Muscle of leg (tissue), 3 donors: ENCODE measurements at regions not wholly inside any gene's neighbourhood (a gene's known extent, or its start where the extent isn't known, plus 50 kb on each side); places are given as distances from the start of the nearest gene placed in this dataset.
"Not testable (repeated sequence)": the region's sequence is repeated elsewhere in the genome, so short reads cannot be mapped to it uniquely, and the experiment has no call there.

Source experiments
- DNase-seq: peaks from one replicate; pipeline ENCODE4 v3.0.0; 2013
- H3K27ac ChIP-seq: one replicate; pipeline ENCODE4 v1.5.1; 2013; ENCODE audit warnings: mild to moderate bottlenecking, low read length, control low read depth
- H3K27me3 ChIP-seq: one replicate; pipeline ENCODE4 v1.6.1; 2013; ENCODE audit warnings: low read length; ENCODE audit not compliant: control insufficient read depth, insufficient read depth
- H3K36me3 ChIP-seq: one replicate; pipeline ENCODE4 v1.6.1; 2013; ENCODE audit warnings: low read length; ENCODE audit not compliant: control insufficient read depth, insufficient read depth
- H3K4me1 ChIP-seq: one replicate; pipeline ENCODE4 v1.6.1; 2013; ENCODE audit warnings: low read length; ENCODE audit not compliant: control insufficient read depth, insufficient read depth
- H3K4me3 ChIP-seq: one replicate; pipeline ENCODE4 v1.5.1; 2013; ENCODE audit warnings: low read length, control low read depth
- H3K9me3 ChIP-seq: replicated peaks from 2 replicates; pipeline ENCODE4 v1.6.1; 2013; ENCODE audit warnings: low read depth, low read length; ENCODE audit not compliant: control insufficient read depth
- WGBS: methylation state at CpG from one replicate; pipeline ENCODE4 v1.1.5; 2013; ENCODE audit warnings: missing lambda C conversion rate; ENCODE audit not compliant: insufficient coverage; 5-methylcytosine and 5-hydroxymethylcytosine counted together

DNA sequence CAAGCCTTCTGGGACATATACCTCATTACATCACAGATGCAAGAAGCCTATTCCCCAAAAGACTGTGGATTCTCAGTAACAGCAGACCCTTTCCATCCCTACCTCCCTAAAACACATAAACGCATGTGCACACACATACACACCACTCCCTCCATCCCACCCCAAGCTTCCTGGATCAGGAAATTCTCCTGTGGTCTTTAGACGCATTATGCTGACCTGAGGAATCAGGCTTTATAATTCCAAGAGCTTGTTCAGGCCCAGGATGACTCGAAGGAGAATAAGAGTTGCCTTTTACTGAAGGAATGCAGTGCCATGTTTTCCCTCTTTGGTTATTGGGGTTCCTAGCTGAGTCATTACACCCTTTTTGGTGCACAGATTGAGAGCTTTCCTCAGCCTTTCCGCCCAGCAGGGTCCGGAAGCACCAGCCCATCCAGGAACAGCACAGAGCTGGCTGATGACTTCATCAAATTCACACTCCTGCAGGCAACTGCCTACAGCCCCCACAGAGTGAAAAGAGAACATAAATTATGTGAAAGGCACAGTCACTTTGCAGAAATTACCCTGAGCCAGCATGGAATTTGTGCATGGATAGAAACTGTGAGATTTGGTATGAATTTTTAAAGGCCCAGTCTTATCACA lies 385.0 kb upstream of the TRPC7 start:
- Histone ChIP-seq H3K27me3 (no peaks in the 10 kb centered on the region), H3K4me3 (no peak overlapping the region), H3K4me1 (no peaks in the 10 kb centered on the region), H3K36me3 (no peaks in the 10 kb centered on the region), H3K27ac (no peak overlapping the region), H3K9me3 (no peaks in the 10 kb centered on the region)
- WGBS = 79% methylated on average over 2 of the region's 5 CpGs
- no peak for DNase-seq

DNA sequence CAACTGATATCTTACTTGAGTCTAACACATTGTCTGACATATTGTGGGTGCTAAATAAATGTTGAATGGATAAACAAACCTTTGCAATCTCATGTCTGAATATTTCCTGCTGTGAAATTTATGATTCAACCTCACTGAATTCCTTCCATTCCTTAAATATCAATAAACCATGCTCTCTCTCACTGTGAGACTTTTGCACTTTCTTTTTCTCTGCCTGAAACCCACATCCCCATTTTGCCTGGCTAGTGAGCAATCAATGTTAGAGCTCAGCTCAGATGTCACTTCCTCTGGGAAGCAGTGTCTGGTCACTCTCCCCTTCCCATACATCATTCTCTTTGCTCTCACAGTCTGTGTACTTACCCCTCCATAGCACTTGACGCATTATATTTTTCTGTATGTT lies 383.7 kb upstream of the TRPC7 start:
- Histone ChIP-seq H3K27me3 (no peaks in the 10 kb centered on the region), H3K36me3 (no peaks in the 10 kb centered on the region), H3K9me3 (no peaks in the 10 kb centered on the region), H3K27ac (no peak overlapping the region), H3K4me3 (no peak overlapping the region), H3K4me1 (no peaks in the 10 kb centered on the region)
- DNase-seq = no peak
- WGBS = no CpG with 5 or more reads among the region's 1 CpG

DNA sequence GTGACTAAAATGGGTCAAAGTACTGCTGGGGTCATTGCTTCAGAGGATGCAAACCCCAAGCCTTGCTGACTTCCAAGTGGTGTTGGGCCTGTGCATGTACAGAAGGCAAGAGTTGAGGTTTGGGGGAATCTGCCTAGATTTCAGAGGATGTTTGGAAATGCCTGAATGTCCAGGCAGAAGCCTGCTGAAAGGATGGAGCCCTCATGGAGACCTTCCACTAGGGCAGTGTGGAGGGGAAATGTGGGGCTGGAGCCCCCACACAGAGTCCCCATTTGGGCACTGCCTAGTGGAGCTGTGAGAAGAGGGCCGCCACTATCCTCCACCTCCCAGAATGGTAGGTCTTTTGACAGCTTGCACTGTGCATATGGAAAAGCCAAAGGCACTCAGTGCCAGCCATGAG lies 377.7 kb upstream of the TRPC7 start:
- Histone ChIP-seq H3K27me3 (no peaks in the 10 kb centered on the region), H3K36me3 (no peaks in the 10 kb centered on the region), H3K4me3 (no peak overlapping the region), H3K4me1 (no peaks in the 10 kb centered on the region), H3K9me3 (peaks cover 7% of the 10 kb centered on the region), H3K27ac (no peak overlapping the region)
- WGBS = no CpG with 5 or more reads among the region's 1 CpG
- DNase-seq = no peak

DNA sequence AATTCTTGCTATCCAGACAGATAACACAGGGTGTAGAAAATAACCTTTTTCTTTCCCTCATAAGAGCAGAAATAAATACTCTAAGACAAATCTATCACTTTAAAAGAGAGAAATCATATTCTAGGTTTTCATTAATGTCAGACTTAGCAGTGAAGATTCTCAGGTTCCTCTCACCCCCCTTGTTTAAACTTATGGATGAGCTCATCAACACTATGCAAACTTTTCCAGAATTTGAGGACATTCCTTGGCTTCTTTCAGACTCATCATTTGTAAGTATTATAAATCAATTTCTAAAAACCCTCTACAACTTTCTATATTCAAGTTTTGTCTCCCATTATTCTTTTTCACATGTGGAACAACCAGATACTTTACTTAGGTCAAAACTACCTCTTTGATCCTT lies 374.9 kb upstream of the TRPC7 start:
- H3K36me3 ChIP-seq = no peaks in the 10 kb centered on the region
- H3K27me3 ChIP-seq = no peaks in the 10 kb centered on the region
- H3K27ac ChIP-seq = no peak overlapping the region
- DNase-seq = no peak
- H3K4me1 ChIP-seq = no peaks in the 10 kb centered on the region
- peaks cover 7% of the 10 kb centered on the region for H3K9me3 ChIP-seq
- no peak overlapping the region for H3K4me3 ChIP-seq

DNA sequence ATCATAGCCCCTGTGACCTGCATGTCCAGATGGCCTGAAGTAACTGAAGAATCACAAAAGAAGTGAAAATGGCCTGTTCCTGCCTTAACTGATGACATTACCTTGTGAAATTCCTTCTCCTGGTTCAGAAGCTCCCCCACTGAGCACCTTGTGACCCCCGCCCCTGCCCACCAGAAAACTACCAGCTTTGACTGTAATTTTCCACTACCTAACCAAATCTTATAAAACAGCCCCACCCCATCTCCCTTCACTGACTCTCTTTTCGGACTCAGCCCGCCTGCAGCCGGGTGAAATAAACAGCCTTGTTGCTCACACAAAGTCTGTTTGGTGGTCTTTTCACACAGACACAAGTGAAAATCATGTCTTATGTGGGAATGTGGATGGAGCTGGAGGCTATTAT lies 373.9 kb upstream of the TRPC7 start:
- H3K4me3 ChIP-seq, H3K4me1 ChIP-seq, H3K27ac ChIP-seq, H3K27me3 ChIP-seq, H3K36me3 ChIP-seq, H3K9me3 ChIP-seq, DNase-seq: not testable (repeated sequence)
- 73% methylated on average over 1 of the region's 4 CpGs for WGBS

DNA sequence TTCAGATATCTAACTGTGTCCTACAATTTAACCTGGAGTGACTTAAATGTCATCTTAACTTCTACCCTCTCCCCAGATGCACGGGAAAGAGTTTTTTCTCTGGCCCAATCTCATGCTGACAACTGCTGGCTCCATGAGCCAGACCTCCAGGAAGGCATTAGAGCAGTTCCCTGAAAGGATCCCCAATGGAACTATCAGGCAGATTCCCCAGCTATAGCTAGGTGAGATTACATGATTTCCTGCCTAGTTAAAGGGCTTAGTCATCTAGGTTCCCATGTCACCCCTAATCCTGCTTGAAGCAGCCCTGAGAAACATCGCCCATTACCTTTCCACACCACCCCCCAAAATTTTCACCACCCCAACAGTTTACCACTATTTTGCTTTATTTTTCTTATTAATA lies 373.5 kb upstream of the TRPC7 start:
- no peaks in the 10 kb centered on the region for H3K27me3 ChIP-seq
- DNase-seq = no peak
- peaks cover 7% of the 10 kb centered on the region for H3K9me3 ChIP-seq
- no peak overlapping the region for H3K4me3 ChIP-seq
- H3K4me1 ChIP-seq = no peaks in the 10 kb centered on the region
- no peaks in the 10 kb centered on the region for H3K36me3 ChIP-seq
- no peak overlapping the region for H3K27ac ChIP-seq
- 63% methylated on average over 1 of the region's 2 CpGs for WGBS

DNA sequence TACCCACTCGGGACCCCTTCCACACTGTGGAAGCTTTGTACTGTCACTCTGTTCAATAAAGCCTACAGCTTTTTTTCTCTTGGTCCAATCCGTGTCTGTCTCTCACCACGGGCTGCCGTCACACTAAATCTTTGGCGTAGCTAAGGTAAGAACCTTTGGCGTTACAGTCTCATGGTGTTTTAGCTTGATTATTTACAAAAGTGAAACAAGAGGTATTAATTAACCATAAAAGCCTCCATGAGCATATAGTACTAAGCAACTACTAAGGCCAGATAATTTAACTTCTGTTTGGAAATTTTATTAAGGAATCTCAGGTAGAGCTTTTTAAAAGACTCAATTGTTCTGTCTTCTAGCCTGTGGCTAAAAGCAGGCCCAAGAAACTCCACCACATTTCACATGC lies 370.7 kb upstream of the TRPC7 start:
- no peaks in the 10 kb centered on the region for H3K4me1 ChIP-seq
- no peaks in the 10 kb centered on the region for H3K9me3 ChIP-seq
- H3K36me3 ChIP-seq = no peaks in the 10 kb centered on the region
- no peaks in the 10 kb centered on the region for H3K27me3 ChIP-seq
- WGBS = 36% methylated on average over 1 of the region's 6 CpGs
- H3K27ac ChIP-seq = no peak overlapping the region
- H3K4me3 ChIP-seq = no peak overlapping the region
- no peak for DNase-seq

DNA sequence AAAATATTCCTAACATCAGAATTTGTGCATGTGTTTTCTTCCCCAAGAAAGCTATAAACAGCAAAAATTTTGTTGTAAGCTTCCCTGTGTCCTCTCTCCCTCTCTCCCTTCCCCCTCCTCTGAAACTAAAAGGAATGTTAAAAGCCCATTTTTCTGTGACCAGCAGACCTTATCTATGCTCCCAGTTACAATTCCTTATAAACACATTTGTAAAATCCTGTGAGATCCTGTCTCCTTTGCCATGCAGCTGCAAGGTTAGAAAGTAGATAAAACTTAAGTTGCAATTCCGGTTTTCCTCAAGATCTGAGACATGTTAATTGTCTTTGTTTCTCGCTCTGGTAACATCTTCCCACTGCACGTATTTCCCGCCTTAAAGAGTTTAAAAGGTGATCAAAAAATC lies 370.3 kb upstream of the TRPC7 start:
- H3K27me3 ChIP-seq, H3K9me3 ChIP-seq, H3K27ac ChIP-seq, H3K4me1 ChIP-seq, DNase-seq, H3K36me3 ChIP-seq, H3K4me3 ChIP-seq: not testable (repeated sequence)
- no CpG with 5 or more reads among the region's 4 CpGs for WGBS

DNA sequence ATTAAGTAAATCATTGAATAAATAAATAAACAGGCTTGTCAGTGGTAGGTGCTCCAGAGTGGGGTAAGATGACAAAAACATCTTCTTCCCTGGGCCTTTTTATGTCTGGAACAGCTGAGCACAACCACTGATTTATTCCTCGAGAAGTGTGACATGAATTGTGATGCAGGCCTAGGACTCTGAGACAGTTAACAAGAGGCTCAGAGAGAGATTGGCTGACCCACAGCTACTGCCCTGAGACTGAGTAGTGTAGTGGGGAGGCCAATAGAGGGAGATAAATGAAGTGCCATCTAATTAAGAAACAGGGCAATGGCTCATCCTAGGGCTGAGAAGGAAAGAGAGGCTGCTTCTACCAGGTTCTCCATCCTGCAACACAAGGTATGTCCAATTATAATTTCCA lies 369.3 kb upstream of the TRPC7 start:
- no peak for DNase-seq
- H3K9me3 ChIP-seq = no peaks in the 10 kb centered on the region
- H3K27me3 ChIP-seq = no peaks in the 10 kb centered on the region
- H3K4me3 ChIP-seq = no peak overlapping the region
- 80% methylated on average over 1 of the region's 1 CpG for WGBS
- H3K36me3 ChIP-seq = no peaks in the 10 kb centered on the region
- H3K4me1 ChIP-seq = no peaks in the 10 kb centered on the region
- H3K27ac ChIP-seq = no peak overlapping the region

DNA sequence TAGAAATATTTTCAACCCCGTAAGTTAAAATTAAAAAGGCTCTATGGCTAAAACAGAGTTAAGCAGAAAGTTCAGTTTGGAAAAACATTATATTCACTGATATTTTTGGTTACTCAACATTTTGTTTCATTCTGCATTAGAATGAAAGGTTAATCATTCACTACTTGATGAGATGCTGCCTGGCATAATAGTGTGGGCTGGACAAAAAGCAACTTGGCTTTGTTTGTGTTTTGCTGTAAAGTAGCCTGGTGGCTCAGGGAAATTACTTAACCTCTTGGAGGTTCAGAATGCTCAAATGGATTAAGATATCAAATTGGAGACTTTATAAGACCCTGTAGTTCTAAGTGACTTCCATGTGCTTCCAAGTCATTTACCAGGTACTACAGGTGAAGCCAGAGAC lies 367.4 kb upstream of the TRPC7 start:
- DNase-seq = peak; percentile 5
- WGBS = no CpG with 5 or more reads among the region's 1 CpG
- no peaks in the 10 kb centered on the region for H3K4me1 ChIP-seq
- H3K27ac ChIP-seq = no peak overlapping the region
- H3K9me3 ChIP-seq = no peaks in the 10 kb centered on the region
- no peaks in the 10 kb centered on the region for H3K27me3 ChIP-seq
- H3K4me3 ChIP-seq = no peak overlapping the region
- no peaks in the 10 kb centered on the region for H3K36me3 ChIP-seq

DNA sequence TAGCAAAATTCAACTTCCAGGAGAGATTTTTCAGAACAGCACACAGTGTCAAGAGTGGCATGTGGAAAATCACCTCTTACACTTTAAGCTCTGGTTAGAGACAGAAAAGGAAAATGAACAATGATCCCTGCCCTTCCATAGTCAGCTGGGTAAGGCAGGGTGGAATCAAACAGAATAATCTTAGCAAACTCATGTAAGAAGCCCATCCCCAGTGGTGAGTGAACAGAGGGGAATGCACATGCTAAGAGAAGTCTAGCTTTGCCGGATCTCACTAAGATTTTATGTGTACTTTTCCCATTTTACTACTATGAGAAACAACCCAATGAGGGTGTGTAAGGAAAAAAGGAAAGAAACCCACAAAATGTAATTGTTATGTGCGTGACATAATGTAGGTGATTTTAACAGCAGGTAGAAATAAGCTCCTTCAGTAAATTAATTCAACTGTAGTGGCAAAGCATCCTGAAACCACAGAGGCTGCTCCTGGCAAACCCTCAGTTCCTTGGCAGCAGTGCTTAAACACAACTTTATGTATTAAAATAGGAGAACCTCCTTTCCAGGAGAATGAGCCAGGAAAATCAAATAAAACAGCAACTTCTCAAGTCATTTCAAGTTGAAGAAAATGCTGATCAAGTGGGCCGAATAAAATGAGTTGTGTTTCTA lies 366.0 kb upstream of the TRPC7 start:
- no peak overlapping the region for H3K4me3 ChIP-seq
- H3K27me3 ChIP-seq = no peaks in the 10 kb centered on the region
- H3K9me3 ChIP-seq = no peaks in the 10 kb centered on the region
- no peaks in the 10 kb centered on the region for H3K36me3 ChIP-seq
- peak; percentile 80 for DNase-seq
- WGBS = no CpG with 5 or more reads among the region's 3 CpGs
- no peak overlapping the region for H3K27ac ChIP-seq
- no peaks in the 10 kb centered on the region for H3K4me1 ChIP-seq
